ENCODE measurements at regions not wholly inside any gene's neighbourhood (a gene's known extent, or its start where the extent isn't known, plus 50 kb on each side); places are given as distances from the start of the nearest gene placed in this dataset.

GRCh38 chr9:118192807-118193206 lies 488.6 kb downstream of the TLR4 start:
- TF ChIP-seq RAD21 (IDR thresholded peaks at IDR 0.05; ENCODE audit: insufficient read depth, low read depth, low read length) (no peak), SREBF2 (IDR thresholded peaks at IDR 0.05; ENCODE audit: low read length) (no peak), CUX1 (IDR thresholded peaks at IDR 0.05; ENCODE audit: insufficient replicate concordance, low read depth, low read length) (no peak), PAX5 (IDR thresholded peaks at IDR 0.05; ENCODE audit: borderline replicate concordance, low read depth, low read length) (no peak), JUND (IDR thresholded peaks at IDR 0.05; ENCODE audit: low read depth, low read length) (no peak), EP300 (IDR thresholded peaks at IDR 0.05; ENCODE audit: borderline replicate concordance in 1 of 2, control insufficient read depth in 1 of 2, low read depth in 2 of 2, low read length in 2 of 2) (no peak), CEBPB (IDR thresholded peaks at IDR 0.05; ENCODE audit: borderline replicate concordance in 1 of 2, low read depth in 2 of 2, low read length in 2 of 2) (no peak), NBN (IDR thresholded peaks at IDR 0.05) (no peak), ZNF384 (IDR thresholded peaks at IDR 0.05; ENCODE audit: borderline replicate concordance, low read depth, low read length) (no peak), HDAC6 (IDR thresholded peaks at IDR 0.05; ENCODE audit: unreplicated experiment) (no peak), EGR1 (IDR thresholded peaks at IDR 0.05; ENCODE audit: borderline replicate concordance in 1 of 2, low read depth in 2 of 2, low read length in 2 of 2) (no peak), NKRF (conservative IDR thresholded peaks at IDR 0.05) (no peak)
- TF ChIP-seq, protein P1, sequence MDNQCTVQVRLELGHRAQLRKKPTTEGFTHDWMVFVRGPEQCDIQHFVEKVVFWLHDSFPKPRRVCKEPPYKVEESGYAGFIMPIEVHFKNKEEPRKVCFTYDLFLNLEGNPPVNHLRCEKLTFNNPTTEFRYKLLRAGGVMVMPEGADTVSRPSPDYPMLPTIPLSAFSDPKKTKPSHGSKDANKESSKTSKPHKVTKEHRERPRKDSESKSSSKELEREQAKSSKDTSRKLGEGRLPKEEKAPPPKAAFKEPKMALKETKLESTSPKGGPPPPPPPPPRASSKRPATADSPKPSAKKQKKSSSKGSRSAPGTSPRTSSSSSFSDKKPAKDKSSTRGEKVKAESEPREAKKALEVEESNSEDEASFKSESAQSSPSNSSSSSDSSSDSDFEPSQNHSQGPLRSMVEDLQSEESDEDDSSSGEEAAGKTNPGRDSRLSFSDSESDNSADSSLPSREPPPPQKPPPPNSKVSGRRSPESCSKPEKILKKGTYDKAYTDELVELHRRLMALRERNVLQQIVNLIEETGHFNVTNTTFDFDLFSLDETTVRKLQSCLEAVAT (IDR thresholded peaks at IDR 0.05), result no peak
- in situ Hi-C loops (cut with MboI), result no loop called here
- FAIRE-seq, result no peak

More at GRCh38 chr9:118192807-118193206, 488.6 kb downstream of the TLR4 start:
- POLR2A ChIA-PET, result no interaction called here
- Histone ChIP-seq H3K4me1 (ENCODE audit: control insufficient read depth, insufficient read depth, low read length) (no peaks in the 10 kb centered on the region), H2AFZ (ENCODE audit: control insufficient read depth, low read depth, low read length) (no peak overlapping the region), H3K4me3 (no peak overlapping the region), H3K4me2 (ENCODE audit: control insufficient read depth, insufficient read depth) (no peak overlapping the region), H3K36me3 (ENCODE audit: control insufficient read depth in 2 of 2, insufficient read depth in 2 of 2, low read length in 1 of 2) (no peaks in the 10 kb centered on the region), H3K9ac (ENCODE audit: control insufficient read depth, insufficient read depth, low read length) (no peak overlapping the region), H4K20me1 (ENCODE audit: control insufficient read depth, insufficient read depth) (no peaks in the 10 kb centered on the region), H3K27me3 (replicated peaks in 1 of 2; ENCODE audit: control insufficient read depth in 2 of 2, insufficient read depth in 2 of 2, low read length in 1 of 2) (no peaks in the 10 kb centered on the region), H3K79me2 (ENCODE audit: control insufficient read depth, insufficient read depth, low read length) (no peaks in the 10 kb centered on the region), H3K27ac (ENCODE audit: control insufficient read depth, insufficient read depth) (no peak overlapping the region), H3K9me3 (replicated peaks; ENCODE audit: control insufficient read depth, insufficient read depth, low read length) (no peaks in the 10 kb centered on the region)
- SMC1A ChIA-PET (ENCODE audit: uncharacterized antibody, unreplicated experiment), result no interaction called here
- intact Hi-C loops (cut with micrococcal nuclease; ENCODE audit: unreplicated experiment), result no loop called here
- DNase-seq (ENCODE audit: low read depth, low spot score) (no peak), ATAC-seq (no peak)
- CTCF ChIA-PET, result no interaction called here
- 20% methylated on average over 2 of the region's 2 CpGs for WGBS (ENCODE audit: insufficient coverage, insufficient replicate concordance, low lambda C conversion rate, missing lambda C conversion rate)
- RAD21 ChIA-PET (ENCODE audit: unreplicated experiment), result no interaction called here
- BruUV-seq (replicated peaks), result no TSS peak

Data from GM12878 (cell line).